Epidermal melanocyte (primary cell): ENCODE measurements at regions not wholly inside any gene's neighbourhood (a gene's known extent, or its start where the extent isn't known, plus 50 kb on each side); places are given as distances from the start of the nearest gene placed in this dataset.

Source experiments
- DNase-seq: peaks from one replicate; pipeline ENCODE4 v3.0.0; 2011; ENCODE audit warnings: low spot score; ENCODE audit not compliant: insufficient read length

DNA sequence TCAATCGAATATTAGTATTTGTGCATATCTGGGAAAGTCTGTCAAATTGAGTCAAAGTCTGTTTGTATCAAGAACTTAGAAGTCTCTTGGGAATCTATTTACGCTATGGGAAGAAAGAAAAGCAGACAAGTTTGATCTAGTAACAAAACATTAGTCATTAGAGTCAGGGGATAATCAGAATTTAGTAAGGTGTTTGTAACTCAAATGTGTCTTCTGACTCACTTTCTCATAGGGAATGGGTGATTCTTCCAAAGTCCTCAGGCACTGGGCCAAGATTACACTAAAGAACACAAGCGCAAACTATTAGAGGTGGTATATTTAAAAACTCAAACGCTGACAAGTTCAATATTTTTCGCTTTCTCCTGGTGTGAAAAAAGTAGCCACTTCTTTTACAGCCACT lies 926.5 kb downstream of the PDHA2 start:
- no peak for DNase-seq

DNA sequence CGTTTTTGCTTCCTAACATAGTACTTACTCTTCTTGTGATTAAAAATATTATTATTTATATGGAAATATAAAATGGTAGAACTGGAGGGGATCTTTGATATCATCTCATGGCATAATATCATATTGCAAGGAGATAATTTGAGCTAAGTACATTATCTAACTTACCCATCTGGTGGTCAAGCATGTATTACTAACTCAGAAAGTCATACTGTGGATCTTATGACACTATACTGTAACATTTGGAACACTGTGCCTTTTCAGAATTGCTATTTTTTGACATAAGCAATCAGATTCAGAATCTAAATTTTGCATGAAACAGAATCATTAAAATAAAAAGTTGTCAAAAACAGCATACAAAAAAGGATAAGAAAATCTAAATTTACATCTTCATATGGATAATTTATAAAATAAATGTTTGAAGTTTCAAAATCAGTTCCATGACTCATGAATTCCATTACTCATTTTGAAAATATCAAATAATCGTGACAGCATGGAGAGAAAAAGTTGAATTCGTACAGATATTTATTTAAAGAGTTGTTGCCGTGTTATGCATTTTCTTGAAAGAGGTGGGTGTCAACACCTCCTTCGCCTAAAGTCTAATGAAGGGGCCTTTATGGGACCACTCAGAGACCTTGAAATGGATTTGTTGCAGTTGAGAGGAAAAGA lies 928.1 kb downstream of the PDHA2 start:
- DNase-seq = no peak

GRCh38 chr4:96775501-96775900 lies 935.6 kb downstream of the PDHA2 start:
- DNase-seq = no peak

DNA sequence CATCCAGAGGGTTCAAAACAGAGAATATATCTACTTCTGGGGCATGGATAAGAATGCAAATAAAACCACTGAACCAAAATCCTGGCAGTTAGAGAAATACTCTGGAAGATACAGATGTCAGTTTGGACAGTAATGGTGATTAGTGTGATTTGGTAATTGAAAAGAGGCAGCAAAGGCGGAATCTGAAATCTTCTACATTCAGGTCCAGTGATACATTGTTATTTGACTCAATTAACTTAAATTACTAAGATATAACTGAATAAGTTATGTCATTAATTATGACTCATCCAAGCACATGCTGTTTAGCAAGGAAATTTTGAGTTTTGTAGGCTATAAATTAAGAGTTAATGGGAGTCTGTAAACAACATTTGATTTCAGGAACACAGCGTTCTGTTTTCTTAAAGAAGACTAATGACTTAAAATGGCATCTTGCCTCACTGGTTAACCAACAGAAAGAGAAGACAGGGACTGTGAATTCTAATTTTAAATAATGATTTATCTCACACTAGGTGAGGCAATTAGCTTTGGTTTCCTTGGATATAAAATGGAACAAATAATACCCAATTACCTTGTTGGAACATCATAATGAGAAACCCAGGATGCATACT lies 937.1 kb downstream of the PDHA2 start:
- DNase-seq = no peak

DNA sequence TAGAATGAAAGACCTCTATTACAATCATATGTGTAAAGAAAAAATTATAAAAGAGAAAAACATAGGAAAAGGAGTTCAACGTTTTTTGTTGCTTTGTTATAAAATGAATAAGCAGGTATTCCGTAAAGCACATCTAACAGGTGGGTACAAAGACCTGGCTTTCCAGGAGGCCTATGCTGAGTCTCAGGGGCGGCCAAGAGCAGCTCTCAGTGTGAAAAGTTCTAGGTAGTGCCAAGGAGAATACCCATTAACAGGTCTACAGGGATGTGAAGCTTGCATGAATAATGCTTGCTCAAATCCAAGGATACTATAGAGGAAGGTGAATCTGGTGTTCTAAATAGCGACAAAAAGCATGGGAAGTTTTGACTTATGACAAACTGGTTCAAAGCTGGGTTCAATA lies 944.4 kb downstream of the PDHA2 start:
- DNase-seq = no peak

DNA sequence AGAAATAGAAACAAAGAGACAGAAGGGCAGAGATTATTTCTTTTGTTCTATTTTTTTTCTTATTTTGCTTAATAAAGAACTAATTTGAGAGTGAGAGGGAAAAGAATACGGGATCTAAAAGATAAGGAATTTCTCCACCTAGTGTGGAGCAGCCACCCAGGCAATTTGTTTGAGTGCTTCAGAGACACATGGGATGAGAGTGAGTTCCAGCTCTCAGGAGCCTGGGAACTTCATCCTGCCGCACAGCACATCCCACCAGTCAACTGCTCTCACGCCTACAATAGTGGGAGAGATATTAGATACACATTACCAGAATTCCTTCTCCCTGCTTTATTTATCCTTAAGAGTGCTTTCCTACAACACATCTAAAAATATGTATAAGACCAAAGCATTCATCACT lies 946.4 kb downstream of the PDHA2 start:
- no peak for DNase-seq

GRCh38 chr4:96787766-96788165 lies 947.9 kb downstream of the PDHA2 start:
- DNase-seq = no peak

DNA sequence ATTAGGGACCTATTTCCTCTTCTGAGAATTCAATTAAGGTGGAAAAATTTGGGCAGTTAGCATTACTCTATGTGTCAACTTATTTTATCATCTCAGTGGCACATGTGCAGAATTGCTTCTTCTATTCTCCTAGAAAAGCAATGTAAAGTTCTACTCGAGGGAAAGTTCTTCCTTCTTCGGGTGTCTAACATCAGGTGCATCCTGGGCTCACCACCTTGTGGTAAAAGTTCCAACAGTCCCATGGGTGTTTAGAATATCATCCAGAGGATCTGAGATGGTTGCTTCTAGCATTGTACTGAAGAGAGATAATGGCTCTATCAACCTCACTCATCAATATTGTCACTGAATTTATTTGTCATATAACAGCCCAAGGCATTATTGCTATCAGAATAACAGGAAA lies 969.7 kb downstream of the PDHA2 start:
- DNase-seq = no peak

- no peak for DNase-seq
Observed at GRCh38 chr4:96827086-96827485, 987.2 kb downstream of the PDHA2 start.

GRCh38 chr4:96833831-96834230 lies 993.9 kb downstream of the PDHA2 start:
- DNase-seq = no peak

- no peak for DNase-seq
Observed at GRCh38 chr4:96835991-96836390, 996.1 kb downstream of the PDHA2 start.

DNA sequence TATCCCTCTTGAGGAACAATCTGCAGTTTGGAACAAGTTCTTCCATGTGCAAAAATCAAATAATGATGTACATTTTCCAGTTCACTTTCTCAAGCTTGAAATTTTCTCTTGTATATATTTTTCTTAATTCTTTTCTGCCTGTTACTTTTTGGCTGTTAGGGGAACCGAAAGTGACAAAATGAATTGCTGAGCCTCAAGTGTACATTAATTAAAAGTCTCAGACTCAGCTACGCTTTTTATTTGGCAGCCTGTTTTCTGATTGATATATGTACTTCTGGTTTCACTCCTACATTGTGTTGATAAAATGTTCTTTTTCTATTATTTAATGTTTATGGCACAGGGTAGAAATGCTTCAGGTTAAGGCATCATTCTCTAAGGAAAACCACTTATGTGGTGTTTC lies 999.5 kb downstream of the PDHA2 start:
- no peak for DNase-seq

- no peak for DNase-seq
Observed at GRCh38 chr4:96841801-96842200, 1001.9 kb downstream of the PDHA2 start.

DNA sequence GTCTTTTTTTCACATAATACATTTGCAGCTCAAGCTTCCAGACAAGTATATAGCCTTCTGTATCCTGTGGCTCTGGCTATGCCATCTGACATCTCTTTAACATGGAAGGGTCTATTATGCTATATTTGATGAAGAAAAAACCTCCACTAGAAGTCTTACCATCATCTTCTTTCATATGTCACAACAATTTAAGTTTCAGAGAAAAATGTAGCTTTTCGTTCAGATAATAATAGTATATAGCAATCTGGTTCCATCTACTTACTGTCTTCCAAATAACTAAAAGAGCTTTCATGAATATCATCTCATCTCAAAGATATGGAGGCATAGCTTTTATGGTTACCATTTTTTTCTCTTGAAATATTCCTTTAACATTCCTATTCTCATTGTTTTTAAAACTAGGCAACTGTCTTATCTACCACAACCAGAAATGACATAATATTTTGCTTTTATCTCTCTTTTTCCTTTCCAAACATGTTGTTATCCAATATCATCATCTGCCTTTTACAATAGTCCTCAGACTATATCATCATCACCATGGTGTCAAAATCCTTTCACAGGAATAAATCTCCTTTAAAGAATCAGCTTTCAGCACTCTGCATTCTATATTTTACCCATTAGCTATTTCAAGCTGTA lies 1005.1 kb downstream of the PDHA2 start:
- DNase-seq = no peak

DNA sequence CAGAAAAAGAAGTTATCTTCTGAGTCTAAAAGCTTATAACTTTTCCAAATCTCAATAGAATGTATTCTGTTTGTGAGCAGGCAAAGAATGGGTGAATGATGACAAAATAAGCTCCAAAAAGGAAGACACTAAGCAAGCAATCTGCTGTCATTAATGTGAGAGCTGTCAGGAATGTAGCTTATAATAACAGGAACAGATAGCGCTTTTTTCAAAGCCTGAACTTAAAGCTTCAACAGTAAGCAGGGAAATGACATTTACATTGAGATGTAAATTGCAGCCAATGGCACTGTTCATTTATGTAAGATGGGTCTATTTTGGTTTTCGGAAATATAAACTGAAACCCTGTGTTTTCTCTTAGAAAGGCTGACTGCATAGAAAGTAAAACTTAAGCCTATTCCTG lies 1005.9 kb downstream of the PDHA2 start:
- DNase-seq = no peak

DNA sequence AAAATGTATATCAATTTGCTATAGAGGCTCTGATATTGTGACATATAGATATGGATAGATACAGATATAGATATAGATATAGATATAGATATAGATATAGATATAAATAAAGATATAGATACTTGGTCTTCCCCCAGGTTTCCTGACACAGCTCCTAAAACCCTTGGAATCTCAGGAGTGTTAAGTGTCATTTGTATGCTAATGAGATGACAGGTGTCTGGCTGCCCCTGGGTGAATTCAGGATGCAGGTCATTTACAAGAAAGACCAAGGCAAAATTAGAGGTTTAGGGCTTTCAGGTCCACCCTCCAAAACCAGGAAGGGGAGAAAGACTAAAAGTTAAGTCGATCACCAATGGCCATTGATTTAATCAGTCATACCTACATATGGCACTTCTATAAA lies 1034.8 kb downstream of the PDHA2 start:
- no peak for DNase-seq

DNA sequence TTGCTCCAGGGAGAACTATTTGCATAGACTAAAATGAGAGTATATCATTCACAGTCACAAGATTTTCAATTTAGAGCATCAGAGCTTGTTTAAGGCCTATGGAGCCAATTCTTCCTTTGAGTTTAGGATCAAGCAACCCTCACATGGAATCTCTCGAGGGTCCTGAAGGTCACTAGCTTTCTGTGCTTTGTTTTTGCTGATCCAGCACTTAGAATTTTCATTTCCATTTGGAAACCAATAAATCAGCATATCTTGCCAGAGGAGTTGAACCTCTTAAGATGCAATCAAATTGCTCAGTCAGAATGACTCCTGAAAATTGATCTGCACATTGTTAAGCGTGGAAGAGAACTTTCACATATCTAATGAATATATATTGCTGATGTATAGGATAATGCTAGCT lies 1039.6 kb downstream of the PDHA2 start:
- DNase-seq = no peak

DNA sequence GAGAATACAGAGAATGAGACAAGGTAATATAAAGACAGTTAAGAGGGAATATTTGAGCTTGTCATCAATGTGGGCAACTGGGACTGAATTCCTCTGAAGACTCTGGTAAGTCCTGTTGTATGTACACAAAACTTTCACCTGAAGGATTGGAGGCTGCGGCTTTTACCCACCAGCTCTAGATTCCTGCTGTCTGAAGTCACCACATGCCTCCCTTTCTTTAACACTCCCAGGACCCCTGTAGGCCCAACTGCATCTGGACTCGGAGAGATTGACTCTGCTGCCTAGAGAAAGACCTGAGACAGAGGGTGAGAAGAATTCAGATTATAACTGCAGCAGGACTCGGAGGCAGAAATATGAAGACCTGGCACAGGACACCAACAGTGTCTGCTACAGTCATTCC lies 1048.0 kb downstream of the PDHA2 start:
- no peak for DNase-seq

- no peak for DNase-seq
Observed at GRCh38 chr4:96894621-96895020, 1054.7 kb downstream of the PDHA2 start.

- no peak for DNase-seq
Observed at GRCh38 chr4:96895826-96896225, 1055.9 kb downstream of the PDHA2 start.

DNA sequence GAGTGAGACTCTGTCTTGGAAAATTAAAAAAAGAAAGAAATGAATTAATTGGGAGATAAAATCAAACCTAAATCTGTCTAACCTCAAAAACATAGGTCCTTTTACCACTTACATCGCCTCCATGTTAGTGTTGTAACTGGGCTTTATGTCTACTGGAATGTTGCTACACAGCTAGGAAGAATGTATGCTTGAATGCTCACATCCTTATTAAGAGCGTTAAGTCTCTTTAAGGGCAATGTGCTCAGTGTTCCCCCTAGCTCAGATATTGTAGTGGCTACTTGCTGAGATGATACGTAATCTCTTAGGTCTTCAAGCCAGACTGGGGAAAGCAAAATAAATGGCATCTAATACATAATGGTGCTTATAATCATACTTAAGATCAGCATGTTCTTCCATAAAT lies 1072.8 kb downstream of the PDHA2 start:
- no peak for DNase-seq

- DNase-seq = no peak
Observed at GRCh38 chr4:96913441-96914080, 1073.7 kb downstream of the PDHA2 start.

DNA sequence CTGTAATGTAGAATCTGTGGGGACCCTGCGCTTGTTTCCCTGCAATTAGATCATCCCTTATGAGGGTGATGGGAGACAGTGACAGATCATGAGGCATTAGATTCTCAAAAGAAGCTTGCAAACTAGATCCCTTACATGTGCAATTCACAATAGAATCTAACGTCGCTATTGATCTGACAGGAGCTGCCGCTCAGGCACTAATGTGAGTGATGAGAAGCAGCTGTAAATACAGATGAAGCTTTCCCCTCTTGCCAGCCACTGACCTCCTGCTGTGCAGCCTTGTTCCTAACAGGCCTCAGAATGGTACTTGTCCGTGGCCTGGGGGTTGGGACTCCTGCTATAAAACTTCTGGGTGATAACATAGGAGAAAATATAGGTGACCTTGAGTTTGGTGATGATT lies 1076.8 kb downstream of the PDHA2 start:
- DNase-seq = no peak
